HepG2 (cell line): ENCODE measurements at regions not wholly inside any gene's neighbourhood (a gene's known extent, or its start where the extent isn't known, plus 50 kb on each side); places are given as distances from the start of the nearest gene placed in this dataset.

Experiments
- ATAC-seq: fragments of 200-7000 bp; cut with Tn5 transposase; 3 replicates; pipeline ENCODE4 v1.9.1; 2020; ENCODE audit warnings: mild to moderate bottlenecking, moderate library complexity
- BruUV-seq: library from RNA; stranded (reverse); fragments of 400-500 nt; replicated peaks from 2 replicates; lab custom pipeline; 2021; lab: Mats Ljungman, UMichigan
- CTCF ChIA-PET: fragments of 300-600 bp; formaldehyde crosslinking; extraction: SDS; loops from one replicate; lab custom pipeline; 2021; ENCODE audit warnings: low total read pairs, inconsistent platforms, low intra/inter-chr PET ratio; lab: Yijun Ruan, JAX
- POLR2A ChIA-PET: fragments of 350-600 bp; sonication (Branson Sonifier 250); formaldehyde crosslinking; loops from one replicate; lab custom pipeline; 2020; ENCODE audit warnings: antibody characterized with exemption, inconsistent platforms; lab: Yijun Ruan, JAX
- DNase-seq: peaks from one replicate; pipeline ENCODE4 v3.0.0-alpha.2; 2015; ENCODE audit warnings: low spot score
- FAIRE-seq: peaks from 3 replicates; lab custom pipeline; 2011; peaks lifted over from hg19 to GRCh38; lab: Jason Lieb, UNC
- H2AFZ ChIP-seq: one replicate; pipeline ENCODE4 v1.6.1; 2011; ENCODE audit warnings: low read length, inconsistent platforms
- H3K27ac ChIP-seq: fragments of 300-600 bp; 3 replicates; pipeline ENCODE4 v1.8.0; 2011; ENCODE audit warnings: mixed run types, mild to moderate bottlenecking, mixed read lengths, low read length, inconsistent platforms; ENCODE audit not compliant: insufficient read depth; ENCODE audit errors: extremely low read length
- H3K27me3 ChIP-seq, 2 experiments: fragments of 200-600 bp in 1 of 2; 2 replicates in 1 of 2; 3 replicates in 1 of 2; pipeline versions ENCODE4 v1.6.0 to v1.8.0; 2011; ENCODE audit warnings: low read length in 2 of 2, mild to moderate bottlenecking in 2 of 2, moderate library complexity in 2 of 2, inconsistent platforms in 1 of 2; ENCODE audit not compliant: insufficient read depth in 2 of 2, control insufficient read depth in 1 of 2
- H3K36me3 ChIP-seq, 2 experiments: fragments of 200-600 bp in 1 of 2; replicated peaks in 1 of 2; 2 replicates in 1 of 2; 3 replicates in 1 of 2; pipeline versions ENCODE4 v1.5.1 to v1.8.0; 2011; ENCODE audit warnings: low read length in 2 of 2, inconsistent platforms in 1 of 2; ENCODE audit not compliant: insufficient read depth in 2 of 2, control insufficient read depth in 1 of 2
- H3K4me1 ChIP-seq: 2 replicates; pipeline ENCODE4 v1.5.1; 2012; ENCODE audit warnings: low read length, inconsistent platforms; ENCODE audit not compliant: insufficient read depth
- H3K4me2 ChIP-seq: 2 replicates; pipeline ENCODE4 v1.6.0; 2011; ENCODE audit warnings: low read depth, low read length, inconsistent platforms
- H3K4me3 ChIP-seq, 3 experiments: fragments of 200-600 bp in 1 of 3; sonication (generic), shearing (Covaris generic) in 1 of 3; replicated peaks in 1 of 3; 2 replicates each; pipeline ENCODE4 v1.5.1; 2011 to 2016; ENCODE audit warnings: low read length in 3 of 3, inconsistent platforms in 2 of 3, low read depth in 2 of 3, mild to moderate bottlenecking in 2 of 3, control low read depth in 1 of 3, mixed read lengths in 1 of 3; ENCODE audit not compliant: insufficient read depth in 1 of 3
- H3K79me2 ChIP-seq: one replicate; pipeline ENCODE4 v1.6.1; 2011; ENCODE audit warnings: low read length, inconsistent platforms; ENCODE audit not compliant: insufficient read depth
- H3K9ac ChIP-seq: 2 replicates; pipeline ENCODE4 v1.6.0; 2011; ENCODE audit warnings: mild to moderate bottlenecking, low read depth, low read length, inconsistent platforms; ENCODE audit not compliant: insufficient read depth
- H3K9me3 ChIP-seq: 2 replicates; pipeline ENCODE4 v1.5.1; 2012; ENCODE audit warnings: mild to moderate bottlenecking, low read length
- H4K20me1 ChIP-seq: 2 replicates; pipeline ENCODE4 v1.6.0; 2011; ENCODE audit warnings: inconsistent platforms, mild to moderate bottlenecking, low read length, moderate library complexity; ENCODE audit not compliant: insufficient read depth
- AHR ChIP-seq: IDR thresholded peaks from 2 replicates; pipeline ENCODE4 v1.6.1; 2018; ENCODE audit warnings: missing genetic modification reagents, missing compliant biosample characterization
- KDM5A ChIP-seq: fragments of 200-600 bp; sonication (generic); IDR thresholded peaks from 2 replicates; pipeline ENCODE4 v1.7.0; 2018; ENCODE audit warnings: antibody characterized with exemption, mild to moderate bottlenecking, low read length, borderline replicate concordance
- RFX1 ChIP-seq: fragments of 450-650 bp; IDR thresholded peaks from 2 replicates; pipeline ENCODE4 v1.6.1; 2017
- TOE1 ChIP-seq: sonication (generic); formaldehyde crosslinking; IDR thresholded peaks from 2 replicates; pipeline ENCODE4 v1.4.0; 2020; ENCODE audit warnings: mild to moderate bottlenecking, missing genetic modification reagents
- ZFP1 ChIP-seq: IDR thresholded peaks from 2 replicates; pipeline ENCODE4 v1.6.1; 2016
- ZNF143 ChIP-seq: sonication (generic); formaldehyde crosslinking; IDR thresholded peaks from 2 replicates; pipeline ENCODE4 v1.4.0; 2020; ENCODE audit warnings: missing genetic modification reagents
- ZNF589 ChIP-seq: sonication (generic); formaldehyde crosslinking; conservative IDR thresholded peaks from 2 replicates; pipeline ENCODE4 v1.8.0; 2022; ENCODE audit warnings: mild to moderate bottlenecking, moderate library complexity, missing genetic modification reagents
- ZNF749 ChIP-seq: sonication (generic); formaldehyde crosslinking; IDR thresholded peaks from 2 replicates; pipeline ENCODE4 v1.8.0; 2022; ENCODE audit warnings: mild to moderate bottlenecking, missing genetic modification reagents, moderate library complexity, borderline replicate concordance
- ZNF781 ChIP-seq: sonication (generic); formaldehyde crosslinking; IDR thresholded peaks from 2 replicates; pipeline ENCODE4 v1.5.1; 2020; ENCODE audit warnings: borderline replicate concordance, mild to moderate bottlenecking, missing genetic modification reagents; ENCODE audit errors: not compliant biosample characterization
- WGBS: methylation state at CpG from one replicate; pipeline ENCODE4 v1.1.6; 2017; ENCODE audit warnings: low lambda C conversion rate; 5-methylcytosine and 5-hydroxymethylcytosine counted together
- in situ Hi-C: cut with HindIII; loops from 2 replicates; pipeline ENCODE4 v1.10.0; 2017; ENCODE audit warnings: low pct_unique_long_range_greater_than_20kb; ENCODE audit not compliant: extremely low pct_ligation_motif_present
- intact Hi-C: fragments of 100-400 bp; cut with micrococcal nuclease; formaldehyde crosslinking; loops from one replicate; pipeline ENCODE4 v1.10.0; 2022; ENCODE audit not compliant: unreplicated experiment
- TF ChIP-seq, protein P1 (sequence below): sonication (generic); formaldehyde crosslinking; IDR thresholded peaks from one replicate; pipeline ENCODE4 v1.5.1; 2020; ENCODE audit warnings: mild to moderate bottlenecking, missing genetic modification reagents; ENCODE audit errors: not compliant biosample characterization
- TF ChIP-seq, protein P2 (sequence below): sonication (generic); formaldehyde crosslinking; IDR thresholded peaks from 2 replicates; pipeline ENCODE4 v1.5.0; 2020; ENCODE audit warnings: mild to moderate bottlenecking, missing genetic modification reagents

DNA sequence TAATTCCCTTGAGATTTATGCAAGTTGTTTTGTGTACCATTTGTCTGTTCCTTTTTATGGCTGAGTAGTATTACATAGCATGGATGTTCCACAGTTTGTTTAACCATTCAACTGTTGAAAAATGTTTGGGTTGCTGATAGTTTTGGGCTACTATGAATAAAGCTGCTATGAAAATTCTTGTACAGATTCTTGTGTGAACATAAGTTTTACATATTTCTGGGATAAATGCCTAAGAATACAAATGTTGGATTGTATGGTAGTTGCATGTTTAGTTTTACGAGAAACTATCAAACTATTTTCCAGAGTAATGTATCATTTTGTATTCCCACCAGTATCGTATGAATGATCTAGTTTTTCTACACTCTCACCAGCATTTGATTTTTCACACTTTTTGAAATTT is 407.3 kb downstream of the PLCL1 start:
- no peaks in the 10 kb centered on the region for H4K20me1 ChIP-seq
- FAIRE-seq (peak; percentile 34), DNase-seq (no peak), ATAC-seq (no peak)
- H3K36me3 ChIP-seq, result no peaks in the 10 kb centered on the region
- H3K9ac ChIP-seq, result no peak overlapping the region
- WGBS, result 1% methylated on average over 2 of the region's 2 CpGs
- H3K9me3 ChIP-seq, result no peaks in the 10 kb centered on the region
- no peak overlapping the region for H3K4me2 ChIP-seq
- H3K79me2 ChIP-seq, result no peaks in the 10 kb centered on the region
- H2AFZ ChIP-seq, result no peak overlapping the region
- H3K4me1 ChIP-seq, result no peaks in the 10 kb centered on the region
- ChIA-PET CTCF (no interaction called here), POLR2A (no interaction called here)
- BruUV-seq, result no TSS peak
- H3K4me3 ChIP-seq, result no peak overlapping the region
- TF ChIP-seq ZNF749 (no peak), ZFP1 (CRISPR knock-in tag) (no peak), TOE1 (CRISPR knock-in tag) (no peak), ZNF781 (CRISPR knock-in tag) (no peak), KDM5A (no peak), ZNF143 (CRISPR knock-in tag) (no peak), RFX1 (no peak), AHR (CRISPR knock-in tag) (no peak), ZNF589 (no peak)
- TF ChIP-seq, protein P1, sequence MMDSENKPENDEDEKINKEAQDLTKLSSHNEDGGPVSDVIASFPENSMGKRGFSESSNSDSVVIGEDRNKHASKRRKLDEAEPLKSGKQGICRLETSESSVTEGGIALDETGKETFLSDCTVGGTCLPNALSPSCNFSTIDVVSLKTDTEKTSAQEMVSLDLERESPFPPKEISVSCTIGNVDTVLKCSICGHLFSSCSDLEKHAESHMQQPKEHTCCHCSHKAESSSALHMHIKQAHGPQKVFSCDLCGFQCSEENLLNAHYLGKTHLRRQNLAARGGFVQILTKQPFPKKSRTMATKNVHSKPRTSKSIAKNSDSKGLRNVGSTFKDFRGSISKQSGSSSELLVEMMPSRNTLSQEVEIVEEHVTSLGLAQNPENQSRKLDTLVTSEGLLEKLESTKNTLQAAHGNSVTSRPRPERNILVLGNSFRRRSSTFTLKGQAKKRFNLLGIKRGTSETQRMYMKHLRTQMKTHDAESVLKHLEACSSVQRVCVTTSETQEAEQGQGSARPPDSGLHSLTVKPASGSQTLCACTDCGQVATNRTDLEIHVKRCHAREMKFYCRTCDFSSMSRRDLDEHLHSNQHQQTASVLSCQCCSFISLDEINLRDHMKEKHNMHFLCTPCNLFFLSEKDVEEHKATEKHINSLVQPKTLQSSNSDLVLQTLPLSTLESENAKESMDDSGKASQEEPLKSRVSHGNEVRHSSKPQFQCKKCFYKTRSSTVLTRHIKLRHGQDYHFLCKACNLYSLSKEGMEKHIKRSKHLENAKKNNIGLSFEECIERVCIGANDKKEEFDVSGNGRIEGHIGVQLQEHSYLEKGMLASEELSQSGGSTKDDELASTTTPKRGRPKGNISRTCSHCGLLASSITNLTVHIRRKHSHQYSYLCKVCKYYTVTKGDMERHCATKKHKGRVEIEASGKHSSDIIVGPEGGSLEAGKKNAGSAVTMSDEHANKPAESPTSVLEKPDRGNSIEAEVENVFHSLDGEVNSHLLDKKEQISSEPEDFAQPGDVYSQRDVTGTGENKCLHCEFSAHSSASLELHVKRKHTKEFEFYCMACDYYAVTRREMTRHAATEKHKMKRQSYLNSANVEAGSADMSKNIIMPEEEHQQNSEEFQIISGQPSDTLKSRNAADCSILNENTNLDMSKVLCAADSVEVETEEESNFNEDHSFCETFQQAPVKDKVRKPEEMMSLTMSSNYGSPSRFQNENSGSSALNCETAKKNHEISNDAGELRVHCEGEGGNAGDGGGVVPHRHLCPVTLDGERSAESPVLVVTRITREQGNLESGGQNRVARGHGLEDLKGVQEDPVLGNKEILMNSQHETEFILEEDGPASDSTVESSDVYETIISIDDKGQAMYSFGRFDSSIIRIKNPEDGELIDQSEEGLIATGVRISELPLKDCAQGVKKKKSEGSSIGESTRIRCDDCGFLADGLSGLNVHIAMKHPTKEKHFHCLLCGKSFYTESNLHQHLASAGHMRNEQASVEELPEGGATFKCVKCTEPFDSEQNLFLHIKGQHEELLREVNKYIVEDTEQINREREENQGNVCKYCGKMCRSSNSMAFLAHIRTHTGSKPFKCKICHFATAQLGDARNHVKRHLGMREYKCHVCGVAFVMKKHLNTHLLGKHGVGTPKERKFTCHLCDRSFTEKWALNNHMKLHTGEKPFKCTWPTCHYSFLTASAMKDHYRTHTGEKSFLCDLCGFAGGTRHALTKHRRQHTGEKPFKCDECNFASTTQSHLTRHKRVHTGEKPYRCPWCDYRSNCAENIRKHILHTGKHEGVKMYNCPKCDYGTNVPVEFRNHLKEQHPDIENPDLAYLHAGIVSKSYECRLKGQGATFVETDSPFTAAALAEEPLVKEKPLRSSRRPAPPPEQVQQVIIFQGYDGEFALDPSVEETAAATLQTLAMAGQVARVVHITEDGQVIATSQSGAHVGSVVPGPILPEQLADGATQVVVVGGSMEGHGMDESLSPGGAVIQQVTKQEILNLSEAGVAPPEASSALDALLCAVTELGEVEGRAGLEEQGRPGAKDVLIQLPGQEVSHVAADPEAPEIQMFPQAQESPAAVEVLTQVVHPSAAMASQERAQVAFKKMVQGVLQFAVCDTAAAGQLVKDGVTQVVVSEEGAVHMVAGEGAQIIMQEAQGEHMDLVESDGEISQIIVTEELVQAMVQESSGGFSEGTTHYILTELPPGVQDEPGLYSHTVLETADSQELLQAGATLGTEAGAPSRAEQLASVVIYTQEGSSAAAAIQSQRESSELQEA (CRISPR knock-in tag), result no peak
- TF ChIP-seq, protein P2, sequence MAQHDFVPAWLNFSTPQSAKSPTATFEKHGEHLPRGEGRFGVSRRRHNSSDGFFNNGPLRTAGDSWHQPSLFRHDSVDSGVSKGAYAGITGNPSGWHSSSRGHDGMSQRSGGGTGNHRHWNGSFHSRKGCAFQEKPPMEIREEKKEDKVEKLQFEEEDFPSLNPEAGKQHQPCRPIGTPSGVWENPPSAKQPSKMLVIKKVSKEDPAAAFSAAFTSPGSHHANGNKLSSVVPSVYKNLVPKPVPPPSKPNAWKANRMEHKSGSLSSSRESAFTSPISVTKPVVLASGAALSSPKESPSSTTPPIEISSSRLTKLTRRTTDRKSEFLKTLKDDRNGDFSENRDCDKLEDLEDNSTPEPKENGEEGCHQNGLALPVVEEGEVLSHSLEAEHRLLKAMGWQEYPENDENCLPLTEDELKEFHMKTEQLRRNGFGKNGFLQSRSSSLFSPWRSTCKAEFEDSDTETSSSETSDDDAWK (CRISPR knock-in tag), result no peak
- in situ Hi-C loops, result no loop called here
- intact Hi-C loops, result no loop called here
- H3K27me3 ChIP-seq, result no peaks in the 10 kb centered on the region
- no peak overlapping the region for H3K27ac ChIP-seq
